ENCODE measurements at regions not wholly inside any gene's neighbourhood (a gene's known extent, or its start where the extent isn't known, plus 50 kb on each side); places are given as distances from the start of the nearest gene placed in this dataset.

DNA sequence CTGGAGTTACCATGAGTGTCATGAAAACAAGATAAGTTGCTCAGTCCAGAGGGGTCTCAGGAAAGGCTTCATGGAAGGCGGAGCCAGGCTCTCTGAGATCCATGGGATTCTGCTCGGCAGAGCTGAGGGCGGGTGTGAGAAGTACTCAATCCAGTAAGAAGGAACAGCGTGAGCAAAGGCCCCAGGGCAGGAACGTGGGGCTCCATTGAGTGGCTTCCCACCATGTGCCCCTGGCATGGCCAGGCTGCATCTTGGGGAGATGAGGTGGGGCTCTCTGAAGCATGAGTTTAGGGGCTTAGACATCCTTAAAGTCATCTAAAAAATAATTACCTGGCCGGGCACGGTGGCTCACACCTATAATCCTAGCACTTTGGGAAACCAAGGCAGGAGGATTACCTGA lies 58.0 kb downstream of the ARL6IP4 start:
- DNase-seq: no peak
- Histone ChIP-seq H3K9me3 (ENCODE audit: control insufficient read depth in 2 of 2, insufficient read depth in 1 of 2, low read depth in 1 of 2, low read length in 1 of 2) (no peaks in the 10 kb centered on the region), H3K27ac (ENCODE audit: low read depth in 1 of 3, low read length in 2 of 3) (no peak overlapping the region), H3K4me3 (ENCODE audit: low read depth in 1 of 3, low read length in 3 of 3) (no peak overlapping the region), H3K27me3 (ENCODE audit: control insufficient read depth in 3 of 3, insufficient read depth in 3 of 3, low read length in 3 of 3) (no peaks in the 10 kb centered on the region), H3K4me1 (ENCODE audit: control insufficient read depth in 3 of 3, insufficient read depth in 2 of 3, low read depth in 1 of 3, low read length in 2 of 3) (peaks cover 0 to 15% (median 0%) of the 10 kb centered on the region in 3 donors), H3K36me3 (ENCODE audit: control insufficient read depth in 3 of 3, insufficient read depth in 2 of 3, low read depth in 1 of 3, low read length in 3 of 3) (peaks cover 0 to 11% (median 0%) of the 10 kb centered on the region in 3 donors)
- 91 to 94% (median 92%) methylated on average over 7 of the region's 7 CpGs for WGBS, 3 donors
- no peak for FAIRE-seq

DNA sequence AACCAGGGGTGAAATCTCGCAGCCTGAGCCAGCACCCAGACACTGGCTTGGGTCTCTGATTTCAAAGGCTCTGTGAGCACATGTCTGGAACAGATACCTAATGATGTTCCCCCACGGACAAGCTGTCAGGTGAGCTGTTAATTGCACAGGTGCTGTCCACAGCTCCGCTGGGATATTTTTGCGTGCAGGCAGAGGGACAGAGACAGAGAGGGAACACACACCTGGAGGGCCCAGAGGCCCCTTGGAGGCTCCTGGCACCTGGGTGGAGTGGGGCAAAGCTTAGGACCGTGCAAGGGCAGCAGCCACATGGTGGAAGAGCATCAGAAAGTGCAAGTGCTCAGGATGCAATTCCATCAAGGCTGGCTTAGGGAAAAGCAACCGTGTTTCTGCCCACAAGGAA lies 57.3 kb downstream of the ARL6IP4 start:
- 83 to 90% (median 87%) methylated on average over 6 of the region's 6 CpGs for WGBS, 3 donors
- DNase-seq: no peak
- peaks cover 0 to 18% (median 0%) of the 10 kb centered on the region in 3 donors for H3K36me3 ChIP-seq (ENCODE audit: control insufficient read depth in 3 of 3, insufficient read depth in 2 of 3, low read depth in 1 of 3, low read length in 3 of 3)
- H3K4me1 ChIP-seq (ENCODE audit: control insufficient read depth in 3 of 3, insufficient read depth in 2 of 3, low read depth in 1 of 3, low read length in 2 of 3): peaks cover 0 to 8% (median 0%) of the 10 kb centered on the region in 3 donors
- H3K27me3 ChIP-seq (ENCODE audit: control insufficient read depth in 3 of 3, insufficient read depth in 3 of 3, low read length in 3 of 3): no peaks in the 10 kb centered on the region
- no peaks in the 10 kb centered on the region for H3K9me3 ChIP-seq (ENCODE audit: control insufficient read depth in 2 of 2, insufficient read depth in 1 of 2, low read depth in 1 of 2, low read length in 1 of 2)
- H3K4me3 ChIP-seq (ENCODE audit: low read depth in 1 of 3, low read length in 3 of 3): no peak overlapping the region
- H3K27ac ChIP-seq (ENCODE audit: low read depth in 1 of 3, low read length in 2 of 3): no peak overlapping the region
- no peak for FAIRE-seq

DNA sequence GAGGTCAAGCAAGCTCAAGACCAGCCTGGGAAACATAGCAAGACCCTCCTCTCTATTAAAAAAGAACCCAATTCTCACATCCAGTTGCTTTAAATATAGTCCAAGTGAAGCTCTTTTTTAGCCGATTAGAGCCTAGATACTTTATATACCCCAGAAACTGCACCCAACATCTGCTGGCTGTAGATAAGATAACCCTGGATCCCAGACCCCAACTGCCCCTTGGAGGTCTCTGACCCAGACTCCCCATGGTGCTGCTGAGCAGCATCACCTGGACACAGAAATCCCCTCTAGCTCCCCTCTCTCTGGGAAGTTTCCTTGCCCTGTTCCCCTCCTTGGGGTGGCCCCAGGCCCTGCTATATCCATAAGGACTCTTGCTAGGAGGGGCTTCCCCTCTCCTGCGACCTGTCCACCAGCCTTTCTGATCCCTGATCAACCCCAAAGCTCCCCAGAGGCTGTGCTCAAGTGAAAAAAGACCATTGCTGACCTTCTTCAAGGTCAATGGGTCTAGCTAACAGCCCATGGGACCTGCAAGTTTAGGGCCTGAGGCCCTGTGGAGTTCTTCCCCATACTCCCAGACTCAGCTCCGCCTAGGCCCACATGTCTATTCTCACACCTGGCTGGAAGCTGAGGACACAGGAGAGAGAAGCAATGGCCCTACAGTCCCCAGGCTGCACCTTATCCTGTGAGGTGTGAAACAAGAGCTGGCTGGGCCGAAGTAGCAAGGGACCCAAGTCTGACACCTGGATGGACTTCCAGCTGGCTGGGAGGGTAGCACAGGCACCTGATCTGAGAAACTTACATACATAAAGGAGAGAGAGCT lies 56.2 kb downstream of the ARL6IP4 start:
- FAIRE-seq (no peak), DNase-seq (no peak)
- Histone ChIP-seq H3K4me1 (ENCODE audit: control insufficient read depth in 3 of 3, insufficient read depth in 2 of 3, low read depth in 1 of 3, low read length in 2 of 3) (peaks cover 0 to 2% (median 0%) of the 10 kb centered on the region in 3 donors), H3K27me3 (ENCODE audit: control insufficient read depth in 3 of 3, insufficient read depth in 3 of 3, low read length in 3 of 3) (no peaks in the 10 kb centered on the region), H3K27ac (ENCODE audit: low read depth in 1 of 3, low read length in 2 of 3) (no peak overlapping the region), H3K36me3 (ENCODE audit: control insufficient read depth in 3 of 3, insufficient read depth in 2 of 3, low read depth in 1 of 3, low read length in 3 of 3) (peaks cover 0 to 23% (median 0%) of the 10 kb centered on the region in 3 donors), H3K4me3 (ENCODE audit: low read depth in 1 of 3, low read length in 3 of 3) (no peak overlapping the region), H3K9me3 (ENCODE audit: control insufficient read depth in 2 of 2, insufficient read depth in 1 of 2, low read depth in 1 of 2, low read length in 1 of 2) (no peaks in the 10 kb centered on the region)
- WGBS, 3 donors: 87 to 90% (median 90%) methylated on average over 4 of the region's 4 CpGs

DNA sequence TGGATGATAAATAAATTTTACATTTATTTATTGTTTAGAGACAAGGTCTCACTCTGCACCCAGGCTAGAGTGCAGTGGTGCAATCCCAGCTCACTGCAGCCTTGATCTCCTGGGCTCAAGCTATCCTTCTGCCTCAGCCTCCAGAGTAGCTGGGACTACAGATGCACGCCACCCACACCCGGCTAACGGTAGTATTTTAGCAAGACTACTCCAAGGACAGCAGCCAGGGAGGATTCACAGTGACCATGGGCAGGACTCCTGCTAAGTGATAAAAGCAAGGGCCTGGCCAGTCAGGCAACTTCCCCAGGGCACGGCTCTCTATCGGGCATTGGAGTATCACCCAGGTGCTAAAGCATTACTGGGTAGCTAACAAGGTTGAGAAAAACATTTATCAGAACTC lies 55.4 kb downstream of the ARL6IP4 start:
- Histone ChIP-seq H3K27ac (ENCODE audit: low read depth in 1 of 3, low read length in 2 of 3) (no peak overlapping the region), H3K36me3 (ENCODE audit: control insufficient read depth in 3 of 3, insufficient read depth in 2 of 3, low read depth in 1 of 3, low read length in 3 of 3) (peaks cover 0 to 29% (median 0%) of the 10 kb centered on the region in 3 donors), H3K4me3 (ENCODE audit: low read depth in 1 of 3, low read length in 3 of 3) (no peak overlapping the region), H3K9me3 (ENCODE audit: control insufficient read depth in 2 of 2, insufficient read depth in 1 of 2, low read depth in 1 of 2, low read length in 1 of 2) (no peaks in the 10 kb centered on the region), H3K4me1 (ENCODE audit: control insufficient read depth in 3 of 3, insufficient read depth in 2 of 3, low read depth in 1 of 3, low read length in 2 of 3) (no peaks in the 10 kb centered on the region), H3K27me3 (ENCODE audit: control insufficient read depth in 3 of 3, insufficient read depth in 3 of 3, low read length in 3 of 3) (no peaks in the 10 kb centered on the region)
- FAIRE-seq (no peak), DNase-seq (no peak)
- 89 to 95% (median 92%) methylated on average over 5 of the region's 5 CpGs for WGBS, 3 donors

DNA sequence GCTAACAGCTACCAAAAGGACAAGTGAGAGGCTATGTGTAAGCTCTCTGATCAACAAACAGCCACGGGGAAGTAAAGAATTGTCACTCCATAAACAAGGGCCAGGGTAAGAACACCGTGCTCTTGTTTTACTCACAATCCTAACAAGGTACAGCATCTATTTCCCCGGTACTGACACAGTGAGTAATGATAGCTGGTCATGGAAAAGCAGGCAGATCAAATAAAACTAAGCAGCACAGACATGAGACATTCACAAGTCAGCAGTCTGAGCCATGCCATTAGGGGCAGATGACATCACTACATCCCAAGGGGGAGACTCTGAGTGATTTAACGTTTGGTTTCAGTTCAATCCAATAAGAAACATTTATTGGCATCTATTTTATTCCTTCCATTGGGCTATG lies 54.4 kb downstream of the ARL6IP4 start:
- Histone ChIP-seq H3K4me1 (ENCODE audit: control insufficient read depth in 3 of 3, insufficient read depth in 2 of 3, low read depth in 1 of 3, low read length in 2 of 3) (no peaks in the 10 kb centered on the region), H3K27me3 (ENCODE audit: control insufficient read depth in 3 of 3, insufficient read depth in 3 of 3, low read length in 3 of 3) (no peaks in the 10 kb centered on the region), H3K4me3 (ENCODE audit: low read depth in 1 of 3, low read length in 3 of 3) (no peak overlapping the region), H3K36me3 (ENCODE audit: control insufficient read depth in 3 of 3, insufficient read depth in 2 of 3, low read depth in 1 of 3, low read length in 3 of 3) (peaks cover 0 to 29% (median 0%) of the 10 kb centered on the region in 3 donors), H3K27ac (ENCODE audit: low read depth in 1 of 3, low read length in 2 of 3) (no peak overlapping the region), H3K9me3 (ENCODE audit: control insufficient read depth in 2 of 2, insufficient read depth in 1 of 2, low read depth in 1 of 2, low read length in 1 of 2) (no peaks in the 10 kb centered on the region)
- DNase-seq: no peak
- FAIRE-seq: no peak
- WGBS, 3 donors: 55 to 68% (median 66%) methylated on average over 4 of the region's 4 CpGs

DNA sequence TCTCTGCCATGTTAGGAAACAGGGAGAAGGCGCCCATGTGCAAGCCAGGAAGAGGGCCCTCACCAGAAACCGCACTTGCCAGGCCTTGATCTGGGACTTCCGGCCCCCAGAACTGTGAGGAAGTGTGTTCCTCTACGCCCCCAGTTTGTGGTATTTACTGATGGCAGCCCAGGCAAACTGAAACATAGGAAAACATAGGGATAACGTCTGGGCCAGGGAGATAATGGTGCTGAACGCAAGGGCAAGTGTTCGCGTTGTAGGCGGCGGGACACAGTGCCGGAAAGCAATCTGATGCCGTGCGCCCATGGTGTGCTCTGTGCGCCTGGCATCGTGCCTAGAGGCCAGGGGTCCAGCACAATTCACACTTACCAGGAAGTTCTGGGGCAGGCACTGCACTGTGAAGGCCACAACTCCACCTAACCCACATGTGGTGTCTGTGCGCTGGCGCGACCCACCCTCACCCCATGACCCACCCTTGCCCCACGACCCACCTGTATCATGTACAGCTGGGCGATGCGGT lies 53.6 kb downstream of the ARL6IP4 start:
- no peak overlapping the region for H3K4me3 ChIP-seq (ENCODE audit: low read depth in 1 of 3, low read length in 3 of 3)
- no peak overlapping the region for H3K27ac ChIP-seq (ENCODE audit: low read depth in 1 of 3, low read length in 2 of 3)
- no peaks in the 10 kb centered on the region for H3K4me1 ChIP-seq (ENCODE audit: control insufficient read depth in 3 of 3, insufficient read depth in 2 of 3, low read depth in 1 of 3, low read length in 2 of 3)
- H3K36me3 ChIP-seq (ENCODE audit: control insufficient read depth in 3 of 3, insufficient read depth in 2 of 3, low read depth in 1 of 3, low read length in 3 of 3): peaks cover 0 to 29% (median 0%) of the 10 kb centered on the region in 3 donors
- FAIRE-seq: no peak
- H3K27me3 ChIP-seq (ENCODE audit: control insufficient read depth in 3 of 3, insufficient read depth in 3 of 3, low read length in 3 of 3): no peaks in the 10 kb centered on the region
- DNase-seq: no peak
- 78 to 91% (median 87%) methylated on average over 21 of the region's 21 CpGs for WGBS, 3 donors
- no peaks in the 10 kb centered on the region for H3K9me3 ChIP-seq (ENCODE audit: control insufficient read depth in 2 of 2, insufficient read depth in 1 of 2, low read depth in 1 of 2, low read length in 1 of 2)

DNA sequence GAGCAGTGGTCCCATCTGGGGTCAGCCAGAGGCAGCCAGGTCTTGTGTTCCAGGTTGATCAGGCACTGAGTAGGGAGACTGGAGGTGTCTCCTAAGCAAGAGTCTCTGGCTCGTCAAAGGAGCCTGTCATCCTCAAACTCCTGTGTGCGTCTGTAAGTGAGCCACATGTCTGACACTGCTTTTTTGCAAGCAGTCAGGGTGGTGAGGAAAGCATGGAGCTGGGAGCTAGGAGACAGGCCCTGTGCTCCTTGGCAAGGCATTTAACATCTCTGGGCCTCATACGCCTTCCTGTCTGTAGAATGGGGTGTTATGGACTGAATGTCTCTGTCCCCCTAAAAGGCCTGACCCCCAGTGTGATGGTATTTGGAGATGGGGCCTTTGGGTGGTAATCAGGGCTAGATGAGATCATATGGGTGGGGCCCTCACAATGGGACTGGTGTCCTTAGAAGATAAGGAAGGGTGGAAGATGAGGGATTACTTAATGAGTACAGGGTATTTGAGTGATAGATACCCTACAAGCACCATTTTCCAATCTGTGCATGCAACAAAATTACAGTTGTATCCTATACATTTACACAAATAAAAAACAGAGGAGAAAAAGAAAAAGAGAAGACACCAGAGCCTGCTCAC lies 53.0 kb downstream of the ARL6IP4 start:
- H3K36me3 ChIP-seq (ENCODE audit: control insufficient read depth in 3 of 3, insufficient read depth in 2 of 3, low read depth in 1 of 3, low read length in 3 of 3): peaks cover 0 to 29% (median 2%) of the 10 kb centered on the region in 3 donors

DNA sequence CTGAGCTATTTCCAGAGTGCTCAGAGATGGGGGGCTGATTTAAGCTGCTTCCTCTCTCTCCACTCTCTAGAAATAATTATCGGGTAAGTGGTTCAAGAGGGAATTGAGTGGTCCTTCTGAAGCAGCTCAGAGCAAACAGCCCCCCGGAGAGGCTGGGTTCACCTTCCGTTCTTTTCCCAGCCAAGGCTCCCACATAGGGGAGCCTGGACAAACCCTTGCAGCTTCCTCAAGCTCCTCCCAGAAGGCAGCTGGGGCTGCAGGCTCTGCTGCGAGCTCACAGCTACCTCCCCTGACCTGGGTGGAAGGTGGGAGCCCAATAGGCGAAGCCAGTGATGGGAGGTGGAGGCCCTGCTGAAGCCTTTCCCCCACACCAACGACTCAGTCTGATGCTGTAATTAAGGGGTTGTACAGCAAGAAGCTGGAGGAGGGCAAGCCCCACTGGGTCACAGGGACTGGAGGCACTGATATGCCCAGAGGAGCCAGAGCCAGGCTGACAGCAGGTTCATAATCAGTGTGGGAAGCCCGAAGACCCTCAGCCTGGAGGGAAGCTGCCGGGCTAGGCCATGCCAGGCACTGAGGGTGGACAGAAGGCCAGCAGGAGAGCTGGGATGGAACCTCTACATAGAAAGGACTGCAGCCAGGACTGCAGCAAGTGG lies 52.4 kb downstream of the ARL6IP4 start:
- FAIRE-seq: no peak
- 81 to 89% (median 83%) methylated on average over 7 to 8 of the region's 8 CpGs for WGBS, 3 donors

More for the DNA sequence above, 53.0 kb downstream of the ARL6IP4 start:
- FAIRE-seq: no peak
- Histone ChIP-seq H3K4me1 (ENCODE audit: control insufficient read depth in 3 of 3, insufficient read depth in 2 of 3, low read depth in 1 of 3, low read length in 2 of 3) (no peaks in the 10 kb centered on the region), H3K4me3 (ENCODE audit: low read depth in 1 of 3, low read length in 3 of 3) (no peak overlapping the region), H3K27me3 (ENCODE audit: control insufficient read depth in 3 of 3, insufficient read depth in 3 of 3, low read length in 3 of 3) (no peaks in the 10 kb centered on the region), H3K9me3 (ENCODE audit: control insufficient read depth in 2 of 2, insufficient read depth in 1 of 2, low read depth in 1 of 2, low read length in 1 of 2) (no peaks in the 10 kb centered on the region), H3K27ac (ENCODE audit: low read depth in 1 of 3, low read length in 2 of 3) (no peak overlapping the region)
- WGBS, 3 donors: 93 to 94% (median 93%) methylated on average over 3 of the region's 3 CpGs
- no peak for DNase-seq

More for the DNA sequence above, 52.4 kb downstream of the ARL6IP4 start:
- DNase-seq: no peak
- Histone ChIP-seq H3K36me3 (ENCODE audit: control insufficient read depth in 3 of 3, insufficient read depth in 2 of 3, low read depth in 1 of 3, low read length in 3 of 3) (peaks cover under 1 to 33% (median 2%) of the 10 kb centered on the region in 3 donors), H3K27ac (ENCODE audit: low read depth in 1 of 3, low read length in 2 of 3) (no peak overlapping the region), H3K4me1 (ENCODE audit: control insufficient read depth in 3 of 3, insufficient read depth in 2 of 3, low read depth in 1 of 3, low read length in 2 of 3) (no peaks in the 10 kb centered on the region), H3K27me3 (ENCODE audit: control insufficient read depth in 3 of 3, insufficient read depth in 3 of 3, low read length in 3 of 3) (no peaks in the 10 kb centered on the region), H3K9me3 (ENCODE audit: control insufficient read depth in 2 of 2, insufficient read depth in 1 of 2, low read depth in 1 of 2, low read length in 1 of 2) (no peaks in the 10 kb centered on the region), H3K4me3 (ENCODE audit: low read depth in 1 of 3, low read length in 3 of 3) (no peak overlapping the region)
